WTC11 (cell line): ENCODE measurements at regions not wholly inside any gene's neighbourhood (a gene's known extent, or its start where the extent isn't known, plus 50 kb on each side); places are given as distances from the start of the nearest gene placed in this dataset.

Experiments
- CREM ChIP-seq: sonication (generic); formaldehyde crosslinking; IDR thresholded peaks from 2 replicates; pipeline ENCODE4 v1.8.1; 2022; ENCODE audit warnings: mild to moderate bottlenecking, missing genetic modification reagents, moderate library complexity
- SMAD4 ChIP-seq: sonication (generic); formaldehyde crosslinking; IDR thresholded peaks from 2 replicates; pipeline ENCODE4 v1.8.0; 2022; ENCODE audit warnings: mild to moderate bottlenecking, missing genetic modification reagents
- TP53 ChIP-seq: sonication (generic); formaldehyde crosslinking; IDR thresholded peaks from 2 replicates; pipeline ENCODE4 v1.8.1; 2023; ENCODE audit warnings: mild to moderate bottlenecking, missing genetic modification reagents
- TF ChIP-seq, protein P1 (sequence below): fragments of 200-600 bp; IDR thresholded peaks from 2 replicates; pipeline ENCODE4 v1.8.0; 2022; ENCODE audit warnings: antibody characterized with exemption
- TF ChIP-seq, protein P2 (sequence below): sonication (generic); formaldehyde crosslinking; IDR thresholded peaks from 2 replicates; pipeline ENCODE4 v1.8.0; 2023; ENCODE audit warnings: mild to moderate bottlenecking, missing genetic modification reagents

- TF ChIP-seq CREM (CRISPR knock-in tag) (no peak), SMAD4 (CRISPR knock-in tag) (no peak), TP53 (CRISPR knock-in tag) (no peak)
- TF ChIP-seq, protein P1, sequence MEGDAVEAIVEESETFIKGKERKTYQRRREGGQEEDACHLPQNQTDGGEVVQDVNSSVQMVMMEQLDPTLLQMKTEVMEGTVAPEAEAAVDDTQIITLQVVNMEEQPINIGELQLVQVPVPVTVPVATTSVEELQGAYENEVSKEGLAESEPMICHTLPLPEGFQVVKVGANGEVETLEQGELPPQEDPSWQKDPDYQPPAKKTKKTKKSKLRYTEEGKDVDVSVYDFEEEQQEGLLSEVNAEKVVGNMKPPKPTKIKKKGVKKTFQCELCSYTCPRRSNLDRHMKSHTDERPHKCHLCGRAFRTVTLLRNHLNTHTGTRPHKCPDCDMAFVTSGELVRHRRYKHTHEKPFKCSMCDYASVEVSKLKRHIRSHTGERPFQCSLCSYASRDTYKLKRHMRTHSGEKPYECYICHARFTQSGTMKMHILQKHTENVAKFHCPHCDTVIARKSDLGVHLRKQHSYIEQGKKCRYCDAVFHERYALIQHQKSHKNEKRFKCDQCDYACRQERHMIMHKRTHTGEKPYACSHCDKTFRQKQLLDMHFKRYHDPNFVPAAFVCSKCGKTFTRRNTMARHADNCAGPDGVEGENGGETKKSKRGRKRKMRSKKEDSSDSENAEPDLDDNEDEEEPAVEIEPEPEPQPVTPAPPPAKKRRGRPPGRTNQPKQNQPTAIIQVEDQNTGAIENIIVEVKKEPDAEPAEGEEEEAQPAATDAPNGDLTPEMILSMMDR = no peak
- TF ChIP-seq, protein P2, sequence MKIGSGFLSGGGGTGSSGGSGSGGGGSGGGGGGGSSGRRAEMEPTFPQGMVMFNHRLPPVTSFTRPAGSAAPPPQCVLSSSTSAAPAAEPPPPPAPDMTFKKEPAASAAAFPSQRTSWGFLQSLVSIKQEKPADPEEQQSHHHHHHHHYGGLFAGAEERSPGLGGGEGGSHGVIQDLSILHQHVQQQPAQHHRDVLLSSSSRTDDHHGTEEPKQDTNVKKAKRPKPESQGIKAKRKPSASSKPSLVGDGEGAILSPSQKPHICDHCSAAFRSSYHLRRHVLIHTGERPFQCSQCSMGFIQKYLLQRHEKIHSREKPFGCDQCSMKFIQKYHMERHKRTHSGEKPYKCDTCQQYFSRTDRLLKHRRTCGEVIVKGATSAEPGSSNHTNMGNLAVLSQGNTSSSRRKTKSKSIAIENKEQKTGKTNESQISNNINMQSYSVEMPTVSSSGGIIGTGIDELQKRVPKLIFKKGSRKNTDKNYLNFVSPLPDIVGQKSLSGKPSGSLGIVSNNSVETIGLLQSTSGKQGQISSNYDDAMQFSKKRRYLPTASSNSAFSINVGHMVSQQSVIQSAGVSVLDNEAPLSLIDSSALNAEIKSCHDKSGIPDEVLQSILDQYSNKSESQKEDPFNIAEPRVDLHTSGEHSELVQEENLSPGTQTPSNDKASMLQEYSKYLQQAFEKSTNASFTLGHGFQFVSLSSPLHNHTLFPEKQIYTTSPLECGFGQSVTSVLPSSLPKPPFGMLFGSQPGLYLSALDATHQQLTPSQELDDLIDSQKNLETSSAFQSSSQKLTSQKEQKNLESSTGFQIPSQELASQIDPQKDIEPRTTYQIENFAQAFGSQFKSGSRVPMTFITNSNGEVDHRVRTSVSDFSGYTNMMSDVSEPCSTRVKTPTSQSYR = no peak
Measured at GRCh38 chr4:54924891-54925290, 200.5 kb downstream of the KDR start.
